GM12874 (cell line): ENCODE measurements at regions not wholly inside any gene's neighbourhood (a gene's known extent, or its start where the extent isn't known, plus 50 kb on each side); places are given as distances from the start of the nearest gene placed in this dataset.

Source experiments
- CTCF ChIP-seq: IDR thresholded peaks from 2 replicates; pipeline ENCODE4 v1.5.1; 2011; ENCODE audit warnings: low read depth, mild to moderate bottlenecking, control low read depth, low read length, moderate library complexity; ENCODE audit not compliant: insufficient read depth

- TF ChIP-seq CTCF = no peak
Measured at GRCh38 chr10:71078454-71079145, 133.8 kb upstream of the UNC5B start.

- TF ChIP-seq CTCF = no peak
Measured at GRCh38 chr10:71079761-71080380, 132.5 kb upstream of the UNC5B start.

- TF ChIP-seq CTCF = no peak
Measured at GRCh38 chr10:71080381-71081228, 131.8 kb upstream of the UNC5B start.

- TF ChIP-seq CTCF = no peak
Measured at GRCh38 chr10:71081229-71081560, 131.2 kb upstream of the UNC5B start.

- TF ChIP-seq CTCF = no peak
Measured at GRCh38 chr10:71081912-71082311, 130.5 kb upstream of the UNC5B start.

- TF ChIP-seq CTCF = no peak
Measured at GRCh38 chr10:71082960-71083715, 129.2 kb upstream of the UNC5B start.

GRCh38 chr10:71083716-71083975 is 128.7 kb upstream of the UNC5B start:
- no peak for TF ChIP-seq CTCF
